Stomach (tissue), 8 donors: ENCODE measurements at regions not wholly inside any gene's neighbourhood (a gene's known extent, or its start where the extent isn't known, plus 50 kb on each side); places are given as distances from the start of the nearest gene placed in this dataset.

Source experiments
- DNase-seq, 2 donors: peaks; one replicate each; pipeline versions ENCODE4 v3.0.0 to v3.0.0-alpha.2; 2013 to 2019
- H3K27ac ChIP-seq, 5 donors: fragments of 200-600 bp in 4 of 5; sonication (generic) in 4 of 5; one replicate each; pipeline ENCODE4 v1.5.1; 2013 to 2019; ENCODE audit warnings: mild to moderate bottlenecking in 1 of 5, moderate library complexity in 1 of 5
- H3K27me3 ChIP-seq, 3 donors: fragments of 200-600 bp; sonication (generic); one replicate each; pipeline ENCODE4 v1.5.1; 2017 to 2019; ENCODE audit warnings: mixed run types in 1 of 3
- H3K36me3 ChIP-seq, 4 donors: fragments of 200-600 bp; sonication (generic); 1 replicate in 3 of 4; 2 replicates in 1 of 4; pipeline ENCODE4 v1.5.1; 2016 to 2019
- H3K4me1 ChIP-seq, 4 donors: fragments of 200-600 bp; sonication (generic); one replicate each; pipeline ENCODE4 v1.5.1; 2016 to 2019
- H3K4me3 ChIP-seq, 4 donors: fragments of 200-600 bp; sonication (generic) in 3 of 4; one replicate each; pipeline ENCODE4 v1.5.1; 2016 to 2019; ENCODE audit warnings: mild to moderate bottlenecking in 1 of 4
- H3K9me3 ChIP-seq, 4 donors: fragments of 200-600 bp; sonication (generic); one replicate each; pipeline ENCODE4 v1.5.1; 2016 to 2019
- EP300 ChIP-seq: sonication (generic); formaldehyde crosslinking; IDR thresholded peaks from one replicate; pipeline ENCODE4 v1.6.1; 2017; ENCODE audit warnings: antibody characterized with exemption
- POLR2A ChIP-seq, 4 donors: fragments of 450-650 bp; IDR thresholded peaks; one replicate each; pipeline ENCODE4 v1.6.1; 2016; ENCODE audit warnings: antibody characterized with exemption in 4 of 4, control low read depth in 2 of 4, mild to moderate bottlenecking in 1 of 4, moderate library complexity in 1 of 4
- POLR2AphosphoS5 ChIP-seq, 3 donors: sonication (generic); formaldehyde crosslinking; IDR thresholded peaks; one replicate each; pipeline ENCODE4 v1.6.1; 2016; ENCODE audit warnings: antibody characterized with exemption in 3 of 3
- WGBS, 5 donors: extraction: QIAGEN DNeasy Blood & Tissue Kit in 3 of 5; methylation state at CpG; one replicate each; pipeline versions ENCODE4 v1.1.5 to v1.1.7; 2013 to 2018; 5-methylcytosine and 5-hydroxymethylcytosine counted together
- intact Hi-C: fragments of 100-400 bp; cut with DNase I; formaldehyde crosslinking; loops from one replicate; pipeline ENCODE4 v1.15.1; 2023; ENCODE audit warnings: low total_unique reads
- TF ChIP-seq, protein P1 (sequence below), 7 experiments: fragments of 450-650 bp in 4 of 7; fragments of 200-600 bp in 3 of 7; sonication (generic) in 3 of 7; IDR thresholded peaks; one replicate each; pipeline ENCODE4 v1.5.1; 2016 to 2019; ENCODE audit warnings: antibody characterized with exemption in 7 of 7, control low read depth in 2 of 7, mild to moderate bottlenecking in 1 of 7
- donor health status: healthy with polysubstance abuse.
- donor health status: Bipolar disorder and iron deficiency.
- donor health status: healthy.

DNA sequence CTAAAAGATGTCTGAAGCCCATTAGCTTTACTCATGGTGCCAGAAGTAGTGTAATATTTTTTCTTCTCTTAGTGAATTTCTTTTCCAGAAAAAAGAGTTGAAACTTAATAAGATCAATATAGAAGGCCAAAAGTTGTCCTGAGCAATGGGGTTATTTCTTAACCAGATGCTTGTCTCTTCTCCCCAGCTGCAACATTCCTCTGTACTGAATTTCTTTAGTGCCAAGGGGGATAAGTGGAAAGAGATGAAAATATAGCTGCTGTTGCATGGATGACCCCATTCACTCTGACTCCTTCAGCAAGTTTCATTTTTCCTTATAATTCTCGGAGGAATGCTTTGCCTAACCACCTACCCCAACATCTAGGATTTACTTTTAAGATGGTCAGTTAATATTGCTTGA lies 675.0 kb downstream of the USP25 start:
- Histone ChIP-seq H3K27ac (no peak overlapping the region), H3K4me1 (no peaks in the 10 kb centered on the region), H3K9me3 (peaks cover 0 to 4% (median 0%) of the 10 kb centered on the region in 4 donors), H3K4me3 (no peak overlapping the region), H3K27me3 (no peaks in the 10 kb centered on the region), H3K36me3 (no peaks in the 10 kb centered on the region)
- WGBS, 5 donors, result 66 to 82% (median 71%) methylated on average over 1 of the region's 1 CpG
- no peak for DNase-seq
- intact Hi-C loops, result no loop called here
- TF ChIP-seq POLR2A (IDR thresholded peaks at IDR 0.05) (no peak), EP300 (no peak), POLR2AphosphoS5 (IDR thresholded peaks at IDR 0.05) (no peak)
- TF ChIP-seq, protein P1, sequence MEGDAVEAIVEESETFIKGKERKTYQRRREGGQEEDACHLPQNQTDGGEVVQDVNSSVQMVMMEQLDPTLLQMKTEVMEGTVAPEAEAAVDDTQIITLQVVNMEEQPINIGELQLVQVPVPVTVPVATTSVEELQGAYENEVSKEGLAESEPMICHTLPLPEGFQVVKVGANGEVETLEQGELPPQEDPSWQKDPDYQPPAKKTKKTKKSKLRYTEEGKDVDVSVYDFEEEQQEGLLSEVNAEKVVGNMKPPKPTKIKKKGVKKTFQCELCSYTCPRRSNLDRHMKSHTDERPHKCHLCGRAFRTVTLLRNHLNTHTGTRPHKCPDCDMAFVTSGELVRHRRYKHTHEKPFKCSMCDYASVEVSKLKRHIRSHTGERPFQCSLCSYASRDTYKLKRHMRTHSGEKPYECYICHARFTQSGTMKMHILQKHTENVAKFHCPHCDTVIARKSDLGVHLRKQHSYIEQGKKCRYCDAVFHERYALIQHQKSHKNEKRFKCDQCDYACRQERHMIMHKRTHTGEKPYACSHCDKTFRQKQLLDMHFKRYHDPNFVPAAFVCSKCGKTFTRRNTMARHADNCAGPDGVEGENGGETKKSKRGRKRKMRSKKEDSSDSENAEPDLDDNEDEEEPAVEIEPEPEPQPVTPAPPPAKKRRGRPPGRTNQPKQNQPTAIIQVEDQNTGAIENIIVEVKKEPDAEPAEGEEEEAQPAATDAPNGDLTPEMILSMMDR (IDR thresholded peaks at IDR 0.05), result no peak

DNA sequence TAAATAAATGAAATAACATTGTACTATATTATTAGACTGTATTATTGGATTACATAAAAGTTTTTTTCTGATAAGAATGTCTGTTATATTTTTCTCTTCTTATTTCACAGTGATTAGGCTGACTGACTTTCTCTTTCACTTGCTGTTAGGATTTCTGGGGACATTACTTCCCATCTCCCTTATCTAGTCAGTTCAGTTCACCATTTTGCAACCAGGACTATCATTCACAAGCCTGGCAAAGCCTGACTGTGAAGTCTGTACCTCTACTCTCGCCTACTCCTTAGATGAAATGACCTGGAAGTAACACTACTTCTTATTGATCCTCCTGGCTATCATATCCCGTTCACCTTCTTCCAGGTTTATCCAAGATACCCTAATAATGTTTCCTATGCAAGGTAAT lies 676.6 kb downstream of the USP25 start:
- TF ChIP-seq POLR2AphosphoS5 (IDR thresholded peaks at IDR 0.05) (no peak), EP300 (no peak), POLR2A (IDR thresholded peaks at IDR 0.05) (no peak)
- TF ChIP-seq, protein P1 (IDR thresholded peaks at IDR 0.05), result no peak
- no peaks in the 10 kb centered on the region for H3K4me1 ChIP-seq
- no peaks in the 10 kb centered on the region for H3K27me3 ChIP-seq
- no peak overlapping the region for H3K27ac ChIP-seq
- no peak for DNase-seq
- no peaks in the 10 kb centered on the region for H3K36me3 ChIP-seq
- peaks cover 0 to 4% (median 0%) of the 10 kb centered on the region in 4 donors for H3K9me3 ChIP-seq
- H3K4me3 ChIP-seq, result no peak overlapping the region
- WGBS, 5 donors, result 75 to 93% (median 87%) methylated on average over 2 of the region's 2 CpGs
- intact Hi-C loops, result no loop called here

DNA sequence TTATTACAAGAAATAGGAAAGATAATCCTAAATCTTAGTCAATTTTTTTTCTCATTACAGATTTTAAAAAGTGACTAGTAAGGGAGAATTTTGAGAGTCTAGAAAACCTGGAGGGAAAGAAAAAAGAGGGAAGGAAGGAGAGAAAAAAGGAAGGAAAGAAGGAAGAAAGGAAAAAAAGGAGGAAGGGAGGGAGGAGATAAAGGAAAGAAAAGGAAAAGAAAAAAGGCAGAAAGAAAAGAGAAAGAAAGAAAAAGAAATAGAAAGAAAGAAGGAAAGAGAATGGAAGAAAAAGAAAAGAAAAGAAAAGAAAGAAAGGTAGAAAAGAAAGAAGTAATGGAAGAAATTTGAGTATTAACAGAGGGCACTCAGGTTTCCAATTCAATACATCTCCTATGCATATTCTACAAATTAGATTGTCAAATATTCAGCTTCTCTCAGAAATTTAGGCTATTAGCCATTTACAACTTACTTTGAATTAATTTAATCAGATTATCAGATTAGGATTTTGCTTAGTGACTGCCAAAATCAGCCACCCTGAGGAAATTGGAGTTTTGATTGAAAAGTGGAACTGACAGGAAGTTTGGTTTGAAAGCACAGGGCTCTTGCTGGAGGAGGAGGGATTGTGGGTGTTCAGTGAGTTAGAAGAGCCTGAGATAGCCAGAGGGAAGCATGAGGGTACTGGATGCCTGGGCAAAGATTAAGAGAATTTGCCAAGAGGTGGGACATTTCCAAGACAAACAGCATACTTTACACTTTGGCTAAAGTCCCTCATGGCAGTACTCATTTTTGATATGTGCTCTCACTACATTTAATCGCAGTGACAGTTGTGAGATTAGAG lies 677.8 kb downstream of the USP25 start:
- Histone ChIP-seq H3K27me3 (no peaks in the 10 kb centered on the region), H3K4me1 (no peaks in the 10 kb centered on the region), H3K36me3 (no peaks in the 10 kb centered on the region), H3K27ac (no peak overlapping the region), H3K9me3 (peaks cover 0 to 4% (median 0%) of the 10 kb centered on the region in 4 donors), H3K4me3 (no peak overlapping the region)
- DNase-seq, result no peak
- TF ChIP-seq, protein P1 (IDR thresholded peaks at IDR 0.05), result no peak
- TF ChIP-seq POLR2A (IDR thresholded peaks at IDR 0.05), result no peak
- TF ChIP-seq EP300, result no peak
- no peak for TF ChIP-seq POLR2AphosphoS5 (IDR thresholded peaks at IDR 0.05)
- intact Hi-C loops, result no loop called here
- 29 to 67% (median 44%) methylated on average over 1 of the region's 1 CpG for WGBS, 5 donors

DNA sequence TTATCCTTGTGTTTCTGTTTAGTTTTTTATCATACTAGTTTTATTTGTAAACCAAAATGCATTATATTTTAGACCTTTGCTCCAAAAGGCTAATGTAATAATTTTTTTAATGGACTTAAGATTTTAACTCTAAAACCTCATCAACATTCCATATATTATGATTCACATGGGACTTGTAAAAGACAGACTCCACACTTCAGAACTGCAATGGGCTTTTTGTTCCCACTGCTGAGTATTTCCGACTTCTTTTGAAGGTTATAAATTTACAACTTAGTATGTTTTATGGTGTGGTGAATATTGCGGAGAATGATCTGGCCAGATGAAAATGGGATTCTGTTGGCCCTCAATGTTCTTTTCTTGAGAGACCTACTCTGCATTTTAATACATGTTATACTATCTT lies 678.5 kb downstream of the USP25 start:
- Histone ChIP-seq H3K27ac (no peak overlapping the region), H3K27me3 (no peaks in the 10 kb centered on the region), H3K9me3 (peaks cover 0 to 2% (median 0%) of the 10 kb centered on the region in 4 donors), H3K4me3 (no peak overlapping the region), H3K4me1 (no peaks in the 10 kb centered on the region), H3K36me3 (no peaks in the 10 kb centered on the region)
- no peak for DNase-seq
- intact Hi-C loops, result no loop called here
- TF ChIP-seq, protein P1 (IDR thresholded peaks at IDR 0.05), result no peak
- no peak for TF ChIP-seq POLR2A (IDR thresholded peaks at IDR 0.05)
- no peak for TF ChIP-seq POLR2AphosphoS5 (IDR thresholded peaks at IDR 0.05)
- no peak for TF ChIP-seq EP300
- 77 to 89% (median 84%) methylated on average over 2 of the region's 2 CpGs for WGBS, 5 donors
